ENCODE measurements at regions not wholly inside any gene's neighbourhood (a gene's known extent, or its start where the extent isn't known, plus 50 kb on each side); places are given as distances from the start of the nearest gene placed in this dataset.
"Not testable (repeated sequence)": the region's sequence is repeated elsewhere in the genome, so short reads cannot be mapped to it uniquely, and the experiment has no call there.

DNA sequence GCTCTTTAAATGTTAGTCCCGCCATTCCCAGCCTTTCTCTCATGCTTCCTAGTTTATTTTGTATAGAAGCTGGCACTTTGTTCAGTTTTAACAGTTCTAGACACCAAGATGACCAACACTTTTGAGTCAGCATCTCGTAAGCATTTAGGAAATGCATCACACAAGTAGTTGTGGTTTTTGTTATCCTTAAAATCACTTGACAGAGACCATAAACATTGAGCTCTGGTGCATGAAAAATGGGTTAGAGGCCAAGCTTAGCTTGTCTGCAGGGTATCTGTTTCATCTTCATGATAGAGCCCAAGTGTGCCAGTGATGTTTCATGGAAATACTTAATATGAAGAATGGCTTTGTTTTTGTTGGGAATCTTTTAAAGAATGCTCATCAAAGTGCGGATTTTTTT is 159.7 kb downstream of the DISP1 start:
- Histone ChIP-seq H3K27ac (no peak overlapping the region), H3K4me2 (peak overlapping the region in 6 of 11 experiments; percentile 6 to 66 (median 32); a peak in 11 of 22 replicates), H3K9ac (no peak overlapping the region), H3K4me1 (peaks cover 0 to 24% (median 16%) of the 10 kb centered on the region in 10 experiments; a peak in 15 of 20 replicates), H3K4me3 (no peak overlapping the region), H3K9me3 (replicated peaks in 1 of 11) (peaks cover 0 to 4% (median 0%) of the 10 kb centered on the region in 11 experiments; a peak in 2 of 22 replicates), H3K36me3 (no peaks in the 10 kb centered on the region), H3K27me3 (no peaks in the 10 kb centered on the region), H4K20me1 (no peaks in the 10 kb centered on the region)
- TF ChIP-seq Cebpa-rat (IDR thresholded peaks at IDR 0.05) = no peak

DNA sequence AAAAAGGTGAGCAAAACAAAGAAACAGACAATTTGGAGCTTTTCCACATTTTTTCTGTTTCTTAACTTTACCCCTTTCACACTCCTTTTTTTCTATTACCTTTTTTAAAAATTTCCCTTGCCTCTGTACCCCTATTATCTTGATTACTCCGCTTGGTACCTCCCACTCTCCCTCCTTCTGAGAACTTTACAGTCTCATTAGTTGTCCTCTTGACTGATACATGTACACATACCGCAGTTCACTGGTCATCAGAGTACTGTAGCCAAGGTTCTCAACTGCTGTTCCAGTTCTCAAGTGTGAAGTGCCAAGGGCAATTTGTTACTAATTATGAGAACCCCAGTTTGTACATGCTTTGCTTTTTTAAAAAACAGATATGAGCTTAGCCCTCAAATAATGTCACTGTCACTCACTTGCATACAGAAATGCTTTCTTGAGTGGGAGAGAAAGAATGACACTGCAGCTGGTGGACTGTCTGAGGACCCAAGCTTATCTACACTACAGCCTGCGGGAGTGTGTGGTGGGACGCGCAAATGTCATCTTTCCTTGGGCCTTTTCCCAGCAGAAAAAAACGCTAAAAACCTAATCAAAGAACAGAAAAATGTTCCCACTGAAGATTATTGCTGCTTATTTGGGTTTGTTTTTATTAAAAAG is 160.8 kb downstream of the DISP1 start:
- no peak overlapping the region for H3K4me2 ChIP-seq
- no peak overlapping the region for H3K4me3 ChIP-seq

DNA sequence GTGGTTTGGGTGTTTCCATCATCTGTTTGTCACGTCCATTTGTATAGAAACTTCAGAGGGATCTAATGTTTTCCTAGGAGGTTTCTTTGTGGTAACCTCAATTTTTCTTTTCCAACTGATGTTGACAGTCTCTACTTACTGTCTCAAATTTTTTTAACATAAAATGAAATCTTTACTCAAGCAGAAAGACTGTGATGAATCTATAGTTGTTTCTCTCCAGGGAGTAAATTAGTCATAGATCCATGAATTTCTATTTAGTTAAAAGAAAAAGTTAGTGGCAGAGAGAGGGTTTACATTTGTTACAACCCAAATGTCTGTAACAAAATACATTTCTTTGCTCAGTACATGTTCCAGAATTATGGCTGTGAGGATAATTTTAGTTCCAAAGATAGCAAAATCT is 161.6 kb downstream of the DISP1 start:
- Histone ChIP-seq H3K27me3 (no peaks in the 10 kb centered on the region), H4K20me1 (no peaks in the 10 kb centered on the region), H3K36me3 (no peaks in the 10 kb centered on the region), H3K9me3 (replicated peaks in 1 of 11) (peaks cover 0 to 4% (median 0%) of the 10 kb centered on the region in 11 experiments; a peak in 2 of 22 replicates), H3K27ac (no peak overlapping the region), H3K9ac (no peak overlapping the region), H3K4me2 (peak overlapping the region in 1 of 11 experiments; percentile 23; a peak in 2 of 22 replicates), H3K4me1 (peaks cover 0 to 24% (median 16%) of the 10 kb centered on the region in 10 experiments; a peak in 15 of 20 replicates), H3K4me3 (no peak overlapping the region)
- no peak for TF ChIP-seq Cebpa-rat (IDR thresholded peaks at IDR 0.05)

More for the DNA sequence above, 160.8 kb downstream of the DISP1 start:
- Histone ChIP-seq H3K36me3 (no peaks in the 10 kb centered on the region), H3K27ac (no peak overlapping the region), H3K4me1 (peaks cover 0 to 24% (median 16%) of the 10 kb centered on the region in 10 experiments; a peak in 15 of 20 replicates), H3K9ac (no peak overlapping the region), H4K20me1 (no peaks in the 10 kb centered on the region), H3K9me3 (replicated peaks in 1 of 11) (peaks cover 0 to 4% (median 0%) of the 10 kb centered on the region in 11 experiments; a peak in 2 of 22 replicates), H3K27me3 (no peaks in the 10 kb centered on the region)
- no peak for TF ChIP-seq Cebpa-rat (IDR thresholded peaks at IDR 0.05)

DNA sequence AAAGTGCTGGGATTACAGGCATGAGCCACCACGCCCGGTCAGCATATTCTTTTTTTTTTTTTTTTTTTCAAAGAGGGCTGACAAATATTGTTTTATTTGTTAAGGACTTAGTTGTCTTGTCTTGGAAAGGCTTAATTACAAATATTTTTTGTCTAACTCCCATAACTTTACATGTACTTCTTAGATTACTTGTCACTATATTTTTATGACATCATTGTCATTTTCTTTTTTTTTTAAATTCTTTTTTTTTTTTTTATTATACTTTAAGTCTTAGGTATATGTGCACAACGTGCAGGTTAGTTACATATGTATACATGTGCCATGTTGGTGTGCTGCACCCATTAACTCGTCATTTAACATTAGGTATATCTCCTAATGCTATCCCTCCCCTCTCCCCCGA is 162.5 kb downstream of the DISP1 start:
- not testable (repeated sequence) for H3K9ac ChIP-seq; H3K4me3 ChIP-seq; H3K36me3 ChIP-seq; H4K20me1 ChIP-seq; H3K27ac ChIP-seq; H3K9me3 ChIP-seq (replicated peaks in 1 of 11); H3K4me2 ChIP-seq; H3K27me3 ChIP-seq
- peaks cover 0 to 24% (median 16%) of the 10 kb centered on the region in 10 experiments; a peak in 15 of 20 replicates for H3K4me1 ChIP-seq

DNA sequence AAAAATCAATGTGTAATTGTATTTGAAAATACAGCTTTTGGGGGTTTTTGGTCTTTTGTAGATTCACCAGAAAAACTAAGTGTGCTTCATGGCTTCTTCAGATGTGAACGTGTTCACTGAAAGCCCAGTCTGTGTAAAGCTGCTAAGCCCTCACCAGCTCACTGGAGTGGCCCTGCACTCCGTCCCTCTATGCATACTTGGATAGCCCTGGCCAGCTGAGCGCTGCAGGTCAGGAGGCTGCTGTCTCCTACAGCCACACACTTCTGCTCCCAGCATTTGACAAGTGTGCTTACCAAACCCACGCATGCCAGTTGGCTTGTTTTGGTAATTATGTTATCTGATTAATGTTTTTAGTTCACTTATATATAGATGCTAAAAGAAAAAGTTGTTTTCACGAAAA is 163.5 kb downstream of the TLR5 start:
- Histone ChIP-seq H3K4me3 (no peak overlapping the region), H3K27ac (no peak overlapping the region), H3K4me2 (no peak overlapping the region), H3K9me3 (replicated peaks in 1 of 11) (peaks cover 0 to 4% (median 0%) of the 10 kb centered on the region in 11 experiments; a peak in 2 of 22 replicates), H4K20me1 (no peaks in the 10 kb centered on the region), H3K9ac (no peak overlapping the region), H3K27me3 (no peaks in the 10 kb centered on the region), H3K36me3 (no peaks in the 10 kb centered on the region), H3K4me1 (peaks cover 0 to 21% (median 7%) of the 10 kb centered on the region in 10 experiments; a peak in 15 of 20 replicates)
- TF ChIP-seq Cebpa-rat (IDR thresholded peaks at IDR 0.05) = no peak

DNA sequence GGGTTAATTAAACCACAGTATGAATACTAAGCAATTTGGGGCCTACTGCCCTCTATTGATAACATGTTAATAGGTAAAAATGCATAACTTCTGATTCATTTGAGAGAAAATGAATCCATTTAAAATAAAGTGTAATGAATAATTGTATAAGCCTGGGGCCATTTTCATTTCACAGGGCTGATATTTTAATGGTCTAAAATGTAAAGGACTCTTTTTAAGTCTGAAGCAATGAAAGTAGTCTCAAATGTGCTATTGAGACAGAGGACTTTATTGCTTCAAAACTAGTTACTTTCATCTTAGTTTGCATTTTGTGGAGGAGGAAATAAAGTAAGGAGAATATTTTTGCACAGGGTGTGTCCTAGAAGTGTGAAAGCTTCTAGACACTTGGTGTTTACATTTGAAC is 155.4 kb downstream of the TLR5 start:
- no peaks in the 10 kb centered on the region for H4K20me1 ChIP-seq
- no peaks in the 10 kb centered on the region for H3K27me3 ChIP-seq
- H3K4me1 ChIP-seq = peaks cover 0 to 11% (median 9%) of the 10 kb centered on the region in 10 experiments; a peak in 11 of 20 replicates
- no peaks in the 10 kb centered on the region for H3K9me3 ChIP-seq (replicated peaks in 1 of 11)
- no peak overlapping the region for H3K4me2 ChIP-seq
- no peak for TF ChIP-seq Cebpa-rat (IDR thresholded peaks at IDR 0.05)
- no peak overlapping the region for H3K9ac ChIP-seq
- no peak overlapping the region for H3K4me3 ChIP-seq
- no peak overlapping the region for H3K27ac ChIP-seq
- H3K36me3 ChIP-seq = peaks cover 0 to 4% (median 0%) of the 10 kb centered on the region in 11 experiments; a peak in 1 of 22 replicates

DNA sequence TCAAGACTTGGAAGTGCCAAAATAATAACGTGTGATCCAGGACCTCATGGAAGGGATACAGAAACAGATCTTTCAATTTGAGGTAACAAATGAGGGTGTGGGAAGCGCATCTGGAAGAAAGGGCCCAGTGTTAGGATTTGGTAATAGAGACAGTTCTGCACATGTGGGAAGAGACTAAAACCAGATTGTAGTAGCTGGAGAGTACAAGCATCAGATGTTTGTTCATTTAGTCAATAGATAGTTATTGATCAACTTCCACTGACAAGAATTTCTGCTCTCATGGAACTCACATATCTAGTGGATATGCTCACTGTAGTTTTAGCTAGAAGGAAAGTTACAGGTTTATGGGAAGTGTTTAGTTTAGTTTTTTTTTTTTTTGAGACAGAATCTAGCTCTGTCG is 153.6 kb downstream of the TLR5 start:
- no peak for TF ChIP-seq Cebpa-rat (IDR thresholded peaks at IDR 0.05)
- H3K27me3 ChIP-seq = no peaks in the 10 kb centered on the region
- H3K4me3 ChIP-seq = no peak overlapping the region
- H4K20me1 ChIP-seq = no peaks in the 10 kb centered on the region
- H3K9me3 ChIP-seq (replicated peaks in 1 of 11) = no peaks in the 10 kb centered on the region
- H3K27ac ChIP-seq = no peak overlapping the region
- no peak overlapping the region for H3K4me2 ChIP-seq
- H3K4me1 ChIP-seq = peaks cover 5 to 13% (median 10%) of the 10 kb centered on the region in 10 experiments; a peak in 17 of 20 replicates
- peaks cover 0 to 8% (median 0%) of the 10 kb centered on the region in 11 experiments; a peak in 1 of 22 replicates for H3K36me3 ChIP-seq
- H3K9ac ChIP-seq = no peak overlapping the region

DNA sequence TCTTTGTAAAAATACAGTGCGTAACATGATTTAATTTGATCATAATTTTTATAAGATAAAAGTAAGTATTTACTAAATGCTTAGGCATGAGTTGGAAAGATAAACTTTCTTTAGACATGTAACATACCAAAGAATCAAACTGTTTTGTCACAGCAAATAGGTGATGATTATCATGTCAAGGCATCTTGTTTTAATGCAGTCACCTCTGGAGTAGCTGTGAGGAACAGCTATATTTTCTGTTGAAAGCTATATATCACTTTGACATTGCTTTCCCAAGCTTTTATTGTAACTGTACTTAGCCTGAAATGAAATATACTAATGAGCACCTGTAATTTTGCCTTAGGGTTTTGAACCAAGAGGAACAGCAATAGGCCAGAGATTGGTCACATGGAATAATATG is 151.9 kb downstream of the TLR5 start:
- no peak overlapping the region for H3K27ac ChIP-seq
- H3K9me3 ChIP-seq (replicated peaks in 1 of 11) = no peaks in the 10 kb centered on the region
- H3K27me3 ChIP-seq = no peaks in the 10 kb centered on the region
- H3K9ac ChIP-seq = no peak overlapping the region
- peaks cover 0 to 8% (median 0%) of the 10 kb centered on the region in 11 experiments; a peak in 1 of 22 replicates for H3K36me3 ChIP-seq
- no peak for TF ChIP-seq Cebpa-rat (IDR thresholded peaks at IDR 0.05)
- H3K4me1 ChIP-seq = peaks cover 17 to 28% (median 23%) of the 10 kb centered on the region in 10 experiments
- no peak overlapping the region for H3K4me2 ChIP-seq
- H4K20me1 ChIP-seq = no peaks in the 10 kb centered on the region
- no peak overlapping the region for H3K4me3 ChIP-seq

DNA sequence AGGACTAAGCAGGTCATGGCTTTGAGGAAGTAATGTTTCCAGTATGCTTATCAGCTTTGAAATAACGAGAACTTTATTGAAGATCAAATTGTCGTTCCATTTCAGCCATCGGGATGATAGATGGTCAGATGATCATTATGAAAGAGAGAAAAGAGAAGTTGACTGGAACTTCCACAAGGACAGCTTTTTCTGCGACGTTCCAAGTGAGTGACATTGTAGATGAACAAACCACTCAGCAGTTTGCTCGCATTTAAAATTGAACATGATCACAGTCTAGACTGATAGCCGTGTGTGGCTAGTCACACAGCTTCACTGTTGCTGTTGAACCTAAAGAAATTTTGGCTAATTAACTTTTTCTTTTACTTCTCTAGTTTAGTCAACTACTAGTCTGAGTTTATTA is 151.1 kb downstream of the TLR5 start:
- H3K4me3 ChIP-seq = no peak overlapping the region
- H4K20me1 ChIP-seq = no peaks in the 10 kb centered on the region
- no peaks in the 10 kb centered on the region for H3K27me3 ChIP-seq
- H3K9ac ChIP-seq = no peak overlapping the region
- peaks cover 0 to 8% (median 0%) of the 10 kb centered on the region in 11 experiments; a peak in 1 of 22 replicates for H3K36me3 ChIP-seq
- H3K4me2 ChIP-seq = no peak overlapping the region
- no peak for TF ChIP-seq Cebpa-rat (IDR thresholded peaks at IDR 0.05)
- H3K27ac ChIP-seq = no peak overlapping the region
- H3K9me3 ChIP-seq (replicated peaks in 1 of 11) = no peaks in the 10 kb centered on the region
- peaks cover 19 to 35% (median 26%) of the 10 kb centered on the region in 10 experiments for H3K4me1 ChIP-seq
